ENCODE measurements at regions not wholly inside any gene's neighbourhood (a gene's known extent, or its start where the extent isn't known, plus 50 kb on each side); places are given as distances from the start of the nearest gene placed in this dataset.

- TF ChIP-seq POLR2A (IDR thresholded peaks at IDR 0.05; ENCODE audit: low read depth, low read length): no peak
- no peak for TF ChIP-seq POLR2AphosphoS5 (IDR thresholded peaks at IDR 0.05; ENCODE audit: low read depth, low read length)
- no peak for TF ChIP-seq TAF1 (IDR thresholded peaks at IDR 0.05; ENCODE audit: low read depth, low read length)
These were observed 1697.7 kb downstream of the EFNB2 start for GRCh38 chr13:104837756-104838155.

All from GM12891 (cell line).